A673 (cell line): ENCODE measurements at regions not wholly inside any gene's neighbourhood (a gene's known extent, or its start where the extent isn't known, plus 50 kb on each side); places are given as distances from the start of the nearest gene placed in this dataset.

Experiments used
- EZH2 ChIP-seq: fragments of 200-600 bp; sonication (generic); IDR thresholded peaks from 2 replicates; pipeline ENCODE4 v1.6.1; 2017; ENCODE audit warnings: borderline replicate concordance, low read depth, mild to moderate bottlenecking, mixed read lengths, antibody characterized with exemption, low read length; ENCODE audit not compliant: poor library complexity, severe bottlenecking
- TF ChIP-seq, protein P1 (sequence below): fragments of 300-800, 200-600 bp; sonication (generic); conservative IDR thresholded peaks from 2 replicates; pipeline ENCODE4 v1.5.1; 2017; ENCODE audit warnings: low read depth, mild to moderate bottlenecking, antibody characterized with exemption, low read length, moderate library complexity, mixed read lengths

DNA sequence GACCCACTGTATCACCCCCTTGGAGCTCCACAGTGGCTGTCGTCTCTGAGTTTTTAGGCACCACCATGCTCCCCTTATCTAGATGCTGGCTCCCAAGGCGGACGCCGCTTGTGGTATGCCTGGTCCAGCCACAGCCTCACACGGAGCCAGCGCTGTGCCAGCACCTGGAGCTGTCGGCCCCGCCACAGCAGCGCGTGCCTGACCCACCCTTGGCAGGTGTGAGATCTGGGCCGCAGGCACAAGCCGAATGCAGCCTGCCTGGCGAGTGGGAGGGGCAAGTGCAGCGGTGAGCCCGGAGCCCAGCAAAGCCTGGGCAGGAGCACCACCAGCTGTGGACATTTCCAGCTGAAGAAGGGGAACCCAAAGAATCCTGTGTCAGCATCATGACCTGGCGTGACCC, 91.9 kb upstream of the BACE2 start:
- TF ChIP-seq, protein P1, sequence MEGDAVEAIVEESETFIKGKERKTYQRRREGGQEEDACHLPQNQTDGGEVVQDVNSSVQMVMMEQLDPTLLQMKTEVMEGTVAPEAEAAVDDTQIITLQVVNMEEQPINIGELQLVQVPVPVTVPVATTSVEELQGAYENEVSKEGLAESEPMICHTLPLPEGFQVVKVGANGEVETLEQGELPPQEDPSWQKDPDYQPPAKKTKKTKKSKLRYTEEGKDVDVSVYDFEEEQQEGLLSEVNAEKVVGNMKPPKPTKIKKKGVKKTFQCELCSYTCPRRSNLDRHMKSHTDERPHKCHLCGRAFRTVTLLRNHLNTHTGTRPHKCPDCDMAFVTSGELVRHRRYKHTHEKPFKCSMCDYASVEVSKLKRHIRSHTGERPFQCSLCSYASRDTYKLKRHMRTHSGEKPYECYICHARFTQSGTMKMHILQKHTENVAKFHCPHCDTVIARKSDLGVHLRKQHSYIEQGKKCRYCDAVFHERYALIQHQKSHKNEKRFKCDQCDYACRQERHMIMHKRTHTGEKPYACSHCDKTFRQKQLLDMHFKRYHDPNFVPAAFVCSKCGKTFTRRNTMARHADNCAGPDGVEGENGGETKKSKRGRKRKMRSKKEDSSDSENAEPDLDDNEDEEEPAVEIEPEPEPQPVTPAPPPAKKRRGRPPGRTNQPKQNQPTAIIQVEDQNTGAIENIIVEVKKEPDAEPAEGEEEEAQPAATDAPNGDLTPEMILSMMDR, result no peak
- no peak for TF ChIP-seq EZH2
